H1 (cell line): ENCODE measurements at regions not wholly inside any gene's neighbourhood (a gene's known extent, or its start where the extent isn't known, plus 50 kb on each side); places are given as distances from the start of the nearest gene placed in this dataset.

ENCODE experiments used
- CTCF ChIA-PET: fragments of 300-600 bp; sonication (Branson Sonifier 250); formaldehyde crosslinking; loops from one replicate; lab custom pipeline; 2021; ENCODE audit not compliant: partially characterized antibody; lab: Charles Lee
- POLR2A ChIA-PET: fragments of 300-600 bp; sonication (Branson Sonifier 250); formaldehyde crosslinking; loops from one replicate; lab custom pipeline; 2021; ENCODE audit warnings: inconsistent platforms; ENCODE audit not compliant: partially characterized antibody; lab: Charles Lee
- DNase-seq, 2 experiments: peaks; one replicate each; pipeline versions ENCODE4 v3.0.0 to v3.0.0-alpha.2; 2010 to 2022; ENCODE audit warnings: low spot score in 2 of 2, low read depth in 1 of 2, mixed read lengths in 1 of 2
- FAIRE-seq: peaks from 2 replicates; lab custom pipeline; 2011; peaks lifted over from hg19 to GRCh38; lab: Jason Lieb, UNC
- H2AFZ ChIP-seq: 2 replicates; pipeline ENCODE4 v1.8.1; 2012; ENCODE audit warnings: low read length, inconsistent platforms
- H2AK5ac ChIP-seq: 2 replicates; pipeline ENCODE4 v1.6.1; 2013; ENCODE audit warnings: low read depth, low read length
- H2BK120ac ChIP-seq: replicated peaks from 2 replicates; pipeline ENCODE3; 2013; ENCODE audit warnings: low read depth, low read length, inconsistent platforms
- H2BK12ac ChIP-seq: 2 replicates; pipeline ENCODE4 v1.6.1; 2013; ENCODE audit warnings: low read depth, low read length
- H2BK15ac ChIP-seq: 2 replicates; pipeline ENCODE4 v1.6.1; 2013; ENCODE audit warnings: low read length
- H2BK20ac ChIP-seq: 2 replicates; pipeline ENCODE4 v1.6.1; 2013; ENCODE audit warnings: low read length
- H2BK5ac ChIP-seq: 2 replicates; pipeline ENCODE4 v1.6.1; 2013; ENCODE audit warnings: low read depth, low read length
- H3K14ac ChIP-seq: 2 replicates; pipeline ENCODE4 v1.6.1; 2013; ENCODE audit warnings: inconsistent platforms; ENCODE audit not compliant: insufficient read length
- H3K18ac ChIP-seq: 2 replicates; pipeline ENCODE4 v1.6.1; 2013; ENCODE audit warnings: low read length; ENCODE audit errors: extremely low read depth
- H3K23ac ChIP-seq: 2 replicates; pipeline ENCODE4 v1.6.1; 2013; ENCODE audit warnings: inconsistent platforms; ENCODE audit not compliant: insufficient read length
- H3K23me2 ChIP-seq: 2 replicates; pipeline ENCODE4 v1.6.1; 2013; ENCODE audit warnings: low read depth, low read length
- H3K27ac ChIP-seq: 2 replicates; pipeline ENCODE4 v1.6.1; 2011; ENCODE audit warnings: low read depth, low read length, inconsistent platforms
- H3K27me3 ChIP-seq, 4 experiments: replicated peaks in 1 of 4; 1 replicate in 1 of 4; 2 replicates in 3 of 4; pipeline versions ENCODE4 v1.6.1 to v1.8.1; 2011 to 2013; ENCODE audit warnings: low read length in 3 of 4, mild to moderate bottlenecking in 3 of 4, inconsistent platforms in 2 of 4, mixed read lengths in 2 of 4, moderate library complexity in 1 of 4; ENCODE audit not compliant: control insufficient read depth in 3 of 4, insufficient read depth in 3 of 4; ENCODE audit errors: extremely low read depth in 1 of 4
- H3K36me3 ChIP-seq, 4 experiments: 2 replicates each; pipeline versions ENCODE4 v1.6.1 to v1.8.1; 2011 to 2013; ENCODE audit warnings: mild to moderate bottlenecking in 4 of 4, low read length in 3 of 4, moderate library complexity in 2 of 4, control low read depth in 1 of 4, inconsistent platforms in 1 of 4; ENCODE audit not compliant: insufficient read depth in 4 of 4, control insufficient read depth in 2 of 4
- H3K4ac ChIP-seq: replicated peaks from 2 replicates; pipeline ENCODE3; 2013; ENCODE audit warnings: low read length, low read depth, mixed read lengths, inconsistent platforms; ENCODE audit not compliant: insufficient read length
- H3K4me1 ChIP-seq, 4 experiments: replicated peaks in 1 of 4; 1 replicate in 1 of 4; 2 replicates in 3 of 4; pipeline versions ENCODE4 v1.6.1 to v1.8.1; 2011 to 2013; ENCODE audit warnings: low read length in 3 of 4, inconsistent platforms in 2 of 4, mixed read lengths in 1 of 4; ENCODE audit not compliant: insufficient read depth in 4 of 4, control insufficient read depth in 3 of 4
- H3K4me2 ChIP-seq, 2 experiments: 2 replicates each; pipeline versions ENCODE4 v1.6.1 to v1.8.1; 2011 to 2013; ENCODE audit warnings: low read depth in 2 of 2, low read length in 2 of 2, control low read depth in 1 of 2, inconsistent platforms in 1 of 2, mild to moderate bottlenecking in 1 of 2; ENCODE audit not compliant: insufficient read depth in 1 of 2
- H3K4me3 ChIP-seq, 4 experiments: fragments of 200-600, 300-600 bp in 1 of 4; sonication (generic), shearing (Covaris generic), sonication (Bioruptor Twin) in 1 of 4; 2 replicates each; pipeline versions ENCODE4 v1.5.1 to v1.8.1; 2011 to 2016; ENCODE audit warnings: low read length in 4 of 4, low read depth in 3 of 4, control low read depth in 2 of 4, inconsistent platforms in 2 of 4, mild to moderate bottlenecking in 2 of 4, mixed read lengths in 1 of 4, moderate library complexity in 1 of 4; ENCODE audit not compliant: insufficient read depth in 2 of 4; ENCODE audit errors: extremely low read depth in 1 of 4
- H3K56ac ChIP-seq: replicated peaks from 2 replicates; pipeline ENCODE3; 2013; ENCODE audit warnings: low read depth, mild to moderate bottlenecking, mixed read lengths, low read length, inconsistent platforms; ENCODE audit not compliant: insufficient read length
- H3K79me1 ChIP-seq: 2 replicates; pipeline ENCODE4 v1.6.1; 2013; ENCODE audit warnings: low read depth, low read length, control low read depth
- H3K79me2 ChIP-seq, 2 experiments: 2 replicates each; pipeline versions ENCODE4 v1.6.1 to v1.8.1; 2012 to 2013; ENCODE audit warnings: low read length in 2 of 2, mild to moderate bottlenecking in 2 of 2, inconsistent platforms in 1 of 2; ENCODE audit not compliant: insufficient read depth in 2 of 2, control insufficient read depth in 1 of 2
- H3K9ac ChIP-seq, 4 experiments: replicated peaks in 1 of 4; 1 replicate in 1 of 4; 2 replicates in 3 of 4; pipeline versions ENCODE4 v1.6.1 to v1.8.1; 2011 to 2013; ENCODE audit warnings: low read depth in 3 of 4, low read length in 3 of 4, control low read depth in 2 of 4, mild to moderate bottlenecking in 2 of 4, moderate library complexity in 2 of 4, inconsistent platforms in 1 of 4; ENCODE audit errors: extremely low read depth in 1 of 4
- H3K9me3 ChIP-seq, 2 experiments: 2 replicates each; pipeline versions ENCODE4 v1.6.1 to v1.8.1; 2012 to 2013; ENCODE audit warnings: mild to moderate bottlenecking in 2 of 2, moderate library complexity in 2 of 2, control low read depth in 1 of 2, inconsistent platforms in 1 of 2, low read depth in 1 of 2, low read length in 1 of 2, mixed read lengths in 1 of 2; ENCODE audit not compliant: insufficient read depth in 2 of 2
- H4K20me1 ChIP-seq, 2 experiments: replicated peaks in 1 of 2; 2 replicates each; pipeline versions ENCODE3 to v1.8.1; 2011 to 2013; ENCODE audit warnings: inconsistent platforms in 2 of 2, low read length in 2 of 2, mild to moderate bottlenecking in 1 of 2; ENCODE audit not compliant: insufficient read depth in 2 of 2, control insufficient read depth in 1 of 2
- H4K5ac ChIP-seq: 2 replicates; pipeline ENCODE4 v1.6.1; 2013; ENCODE audit warnings: low read length, low read depth, mixed read lengths, inconsistent platforms; ENCODE audit not compliant: insufficient read length
- H4K8ac ChIP-seq: 2 replicates; pipeline ENCODE4 v1.8.0; 2013; ENCODE audit warnings: mild to moderate bottlenecking, moderate library complexity, low read length, inconsistent platforms; ENCODE audit not compliant: insufficient read depth; ENCODE audit errors: extremely low read depth
- H4K91ac ChIP-seq: replicated peaks from 2 replicates; pipeline ENCODE3; 2013; ENCODE audit warnings: low read length, mixed read lengths, inconsistent platforms; ENCODE audit not compliant: insufficient read length
- CHD1 ChIP-seq: IDR thresholded peaks from 2 replicates; pipeline ENCODE4 v1.6.1; 2012; ENCODE audit warnings: low read depth, low read length, improper control_type of control experiment
- CREB1 ChIP-seq: IDR thresholded peaks from 2 replicates; pipeline ENCODE4 v1.6.1; 2012; ENCODE audit warnings: inconsistent platforms
- E2F6 ChIP-seq: IDR thresholded peaks from 2 replicates; pipeline ENCODE4 v1.6.1; 2012; ENCODE audit warnings: inconsistent platforms
- KDM5A ChIP-seq: fragments of 200-600 bp; IDR thresholded peaks from 2 replicates; pipeline ENCODE4 v1.7.1; 2012; ENCODE audit warnings: mild to moderate bottlenecking, low read length, inconsistent platforms, mixed read lengths
- MAFK ChIP-seq: IDR thresholded peaks from 2 replicates; pipeline ENCODE4 v1.6.1; 2012; ENCODE audit warnings: low read depth, mild to moderate bottlenecking, improper control_type of control experiment, low read length
- POLR2A ChIP-seq, 2 experiments: IDR thresholded peaks; 1 replicate in 1 of 2; 2 replicates in 1 of 2; pipeline ENCODE4 v1.6.1; 2011; ENCODE audit warnings: low read depth in 2 of 2, low read length in 2 of 2, mild to moderate bottlenecking in 2 of 2; ENCODE audit errors: control extremely low read depth in 1 of 2
- POLR2AphosphoS5 ChIP-seq: IDR thresholded peaks from 2 replicates; pipeline ENCODE4 v1.6.1; 2011; ENCODE audit warnings: low read depth, low read length
- POU5F1 ChIP-seq: IDR thresholded peaks from 2 replicates; pipeline ENCODE4 v1.6.1; 2011; ENCODE audit warnings: low read depth, mild to moderate bottlenecking, low read length, moderate library complexity
- ZNF274 ChIP-seq: IDR thresholded peaks from 2 replicates; pipeline ENCODE4 v1.7.0; 2012; ENCODE audit warnings: low read length, borderline replicate concordance; ENCODE audit errors: extremely low read depth

GRCh38 chr12:63208956-63209355 lies 58.0 kb upstream of the AVPR1A start:
- Histone ChIP-seq H3K79me1 (no peaks in the 10 kb centered on the region), H2AK5ac (no peak overlapping the region), H3K27me3 (no peaks in the 10 kb centered on the region), H4K5ac (no peak overlapping the region), H3K79me2 (no peaks in the 10 kb centered on the region), H3K23ac (no peak overlapping the region), H2BK15ac (no peak overlapping the region), H3K4me1 (no peaks in the 10 kb centered on the region), H2BK5ac (no peak overlapping the region), H2BK12ac (no peak overlapping the region), H3K9me3 (no peaks in the 10 kb centered on the region), H3K4ac (no peak overlapping the region), H4K20me1 (no peaks in the 10 kb centered on the region), H3K27ac (no peak overlapping the region), H3K4me2 (no peak overlapping the region), H3K36me3 (no peaks in the 10 kb centered on the region), H3K23me2 (no peaks in the 10 kb centered on the region), H2BK120ac (no peak overlapping the region), H3K14ac (no peak overlapping the region), H4K91ac (no peak overlapping the region), H3K4me3 (no peak overlapping the region), H3K18ac (no peak overlapping the region), H4K8ac (no peak overlapping the region), H3K56ac (no peak overlapping the region), H3K9ac (no peak overlapping the region), H2BK20ac (no peak overlapping the region), H2AFZ (no peak overlapping the region)
- DNase-seq: no peak
- TF ChIP-seq POLR2AphosphoS5: no peak
- no peak for TF ChIP-seq E2F6
- no peak for TF ChIP-seq POU5F1
- no peak for TF ChIP-seq POLR2A (IDR thresholded peaks at IDR 0.05; ENCODE audit: control extremely low read depth in 1 of 2, low read depth in 2 of 2, low read length in 2 of 2)
- no peak for TF ChIP-seq CREB1
- no peak for TF ChIP-seq MAFK
- TF ChIP-seq KDM5A: no peak
- TF ChIP-seq ZNF274: no peak
- TF ChIP-seq CHD1: no peak
- CTCF ChIA-PET: interaction anchor here (1.0 kb wide), 2 partner anchors 26 to 68 kb away, joined by 3 read pairs; no protein-coding TSS in a partner anchor
- POLR2A ChIA-PET: no interaction called here
- FAIRE-seq: no peak
